ENCODE measurements at regions not wholly inside any gene's neighbourhood (a gene's known extent, or its start where the extent isn't known, plus 50 kb on each side); places are given as distances from the start of the nearest gene placed in this dataset.
A peak's percentile ranks its signal among the peaks of the same experiment; 100 is the strongest.

- DNase-seq (ENCODE audit: low spot score): no peak
- no peak for TF ChIP-seq CTCF (IDR thresholded peaks at IDR 0.05)
- no peak for ATAC-seq (ENCODE audit: low FRiP score)
These were observed 220.5 kb downstream of the OPA1 start for GRCh38 chr3:193813501-193813830.

DNA sequence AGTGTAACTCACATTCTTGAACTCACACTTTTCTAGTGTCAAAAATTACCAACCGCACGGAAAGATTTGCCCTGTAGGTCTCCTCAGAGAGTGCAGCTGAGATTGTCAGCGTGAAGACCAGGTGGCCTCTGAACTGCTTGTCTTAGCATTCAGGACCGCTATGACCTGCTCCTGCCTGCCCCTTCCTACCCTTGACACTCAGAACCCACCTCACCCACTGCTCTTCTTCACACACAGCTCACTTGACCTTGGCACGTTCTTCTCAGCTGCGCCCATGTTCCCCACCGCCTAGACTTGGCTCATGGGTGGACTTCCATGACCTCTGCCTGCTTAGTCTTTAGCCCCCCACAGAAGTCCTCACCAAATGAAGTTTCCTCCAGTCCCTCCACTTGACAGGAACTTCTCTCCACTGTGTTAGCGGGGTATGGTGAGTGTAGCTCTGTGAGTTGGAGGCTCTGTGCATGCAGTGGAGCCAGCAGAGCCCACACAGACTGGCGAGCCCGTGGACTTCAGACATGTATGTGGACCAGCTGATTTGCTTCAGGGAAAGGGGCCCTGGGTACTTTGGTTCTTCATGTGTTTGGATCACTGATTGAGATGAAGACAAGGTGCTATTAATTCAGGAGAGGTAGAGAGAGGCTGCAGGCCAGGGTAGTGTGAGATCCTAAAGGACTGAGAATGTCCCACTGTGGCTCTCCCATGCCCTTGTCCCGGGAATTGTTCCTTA, 221.3 kb downstream of the OPA1 start:
- DNase-seq (ENCODE audit: low spot score): no peak
- no peak for TF ChIP-seq CTCF (IDR thresholded peaks at IDR 0.05)
- ATAC-seq (ENCODE audit: low FRiP score): no peak

GRCh38 chr3:193815246-193816027, 222.4 kb downstream of the OPA1 start:
- ATAC-seq (ENCODE audit: low FRiP score): no peak
- no peak for DNase-seq (ENCODE audit: low spot score)
- TF ChIP-seq CTCF (IDR thresholded peaks at IDR 0.05): no peak

DNA sequence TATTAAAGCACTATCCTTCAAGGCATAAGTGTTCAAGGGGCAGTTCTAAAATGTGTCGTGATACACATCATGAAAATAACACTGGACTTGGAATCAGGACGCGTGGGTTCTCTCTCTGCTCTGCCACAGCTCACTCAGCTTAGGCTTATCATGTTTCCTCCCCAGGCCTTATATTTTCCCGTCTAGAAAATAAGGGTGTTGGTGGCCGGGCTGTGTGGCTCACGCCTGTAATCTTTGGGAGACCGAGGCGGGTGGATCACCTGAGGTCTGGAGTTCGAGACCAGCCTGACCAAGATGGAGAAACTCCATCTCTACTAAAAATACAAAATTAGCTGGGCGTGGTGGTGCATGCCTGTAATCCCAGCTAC, 223.0 kb downstream of the OPA1 start:
- ATAC-seq (ENCODE audit: low FRiP score): no peak
- TF ChIP-seq CTCF (IDR thresholded peaks at IDR 0.05): no peak
- DNase-seq (ENCODE audit: low spot score): no peak

- ATAC-seq (ENCODE audit: low FRiP score) (peak; percentile 57), DNase-seq (ENCODE audit: low spot score) (no peak)
- TF ChIP-seq CTCF (IDR thresholded peaks at IDR 0.05): no peak
These were observed 223.8 kb downstream of the OPA1 start for GRCh38 chr3:193816656-193817311.

DNA sequence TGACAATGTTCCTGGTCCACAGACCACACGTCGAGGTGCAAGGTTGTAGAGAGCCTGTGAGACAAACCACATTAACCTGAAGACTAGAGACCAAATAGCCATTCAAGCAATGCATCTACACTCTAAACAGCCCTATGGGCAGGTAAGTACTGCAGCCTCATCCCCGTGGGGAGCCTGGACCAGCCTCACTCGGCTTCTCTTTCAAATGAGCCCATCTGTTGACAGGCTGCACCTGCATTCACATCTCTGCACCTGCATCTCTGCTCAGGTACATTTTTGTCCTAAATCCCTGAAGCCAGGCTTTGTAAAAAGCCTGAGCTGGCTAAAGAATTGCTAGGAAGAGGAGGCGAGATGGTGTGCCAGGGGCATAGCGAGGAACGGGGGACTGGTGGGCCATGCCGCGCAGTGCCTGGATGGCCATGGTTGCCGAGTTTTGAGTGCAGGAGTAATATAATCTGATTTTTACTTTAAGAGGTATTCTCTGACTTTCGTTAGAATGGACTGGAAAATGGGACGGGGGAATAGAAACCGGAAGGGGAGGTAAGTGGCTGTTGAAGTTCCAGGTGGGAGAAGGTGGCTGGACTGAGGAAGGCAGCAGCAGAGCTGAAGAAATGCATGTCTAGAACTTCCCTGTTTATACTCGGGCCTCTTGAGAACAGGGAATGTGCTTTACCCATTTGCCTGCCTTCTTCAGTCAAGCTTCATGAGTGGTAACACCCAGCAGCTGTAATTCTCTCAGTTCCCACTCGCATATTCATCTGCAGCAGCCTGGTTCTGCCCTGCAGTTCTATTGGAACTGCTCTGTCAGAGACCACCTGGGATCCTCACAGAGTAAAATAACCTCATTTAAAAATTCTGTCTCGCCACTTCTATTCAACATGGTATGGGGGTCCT, 226.4 kb downstream of the OPA1 start:
- ATAC-seq (ENCODE audit: low FRiP score) (no peak), DNase-seq (ENCODE audit: low spot score) (no peak)
- no peak for TF ChIP-seq CTCF (IDR thresholded peaks at IDR 0.05)
